ENCODE measurements at regions not wholly inside any gene's neighbourhood (a gene's known extent, or its start where the extent isn't known, plus 50 kb on each side); places are given as distances from the start of the nearest gene placed in this dataset.
A peak's percentile ranks its signal among the peaks of the same experiment; 100 is the strongest.

DNA sequence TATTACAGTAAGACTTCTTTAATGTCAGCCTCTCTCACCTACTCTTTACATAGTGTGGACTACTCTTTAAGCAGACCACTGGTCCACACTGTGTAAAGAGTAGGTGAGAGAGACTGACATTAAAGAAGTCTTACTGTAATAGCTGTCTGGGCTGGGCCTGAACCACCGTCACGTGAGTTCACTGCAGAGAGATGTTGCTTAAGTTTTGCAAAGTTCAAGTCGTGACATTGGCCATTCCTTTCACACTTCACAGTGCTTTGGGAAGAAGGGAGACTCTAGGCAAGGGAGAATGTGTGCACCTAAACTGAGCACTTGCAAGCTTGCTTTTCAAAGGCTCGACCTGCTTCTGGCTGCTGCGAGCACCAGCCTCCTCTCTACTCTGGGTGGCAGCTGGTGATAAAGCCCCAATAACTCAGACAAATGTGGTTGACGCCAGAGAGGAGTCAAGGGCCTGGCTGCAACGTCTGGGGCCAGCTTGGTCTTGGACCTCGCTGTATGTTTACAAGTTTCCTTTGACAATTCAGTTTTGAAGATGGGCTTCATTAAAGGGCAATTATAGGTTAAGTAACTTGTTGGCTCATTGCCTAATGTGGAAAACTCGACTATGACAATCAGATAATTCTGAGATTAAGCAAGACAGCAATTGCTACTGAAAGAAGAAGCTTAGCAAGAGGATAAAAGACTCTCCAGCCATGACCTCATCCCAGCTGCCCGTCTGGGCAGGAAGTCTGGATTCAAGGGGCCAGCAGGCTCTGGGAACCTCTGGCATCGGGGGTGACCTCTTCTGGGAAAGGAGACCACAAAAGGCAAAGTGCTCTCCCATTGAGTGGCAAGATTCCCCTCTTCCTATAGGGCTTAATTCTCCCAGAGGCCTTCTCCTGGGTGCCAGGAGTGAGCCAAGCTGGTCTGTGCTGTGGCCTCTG is 242.1 kb upstream of the TLE3 start:
- TF ChIP-seq, protein P1, sequence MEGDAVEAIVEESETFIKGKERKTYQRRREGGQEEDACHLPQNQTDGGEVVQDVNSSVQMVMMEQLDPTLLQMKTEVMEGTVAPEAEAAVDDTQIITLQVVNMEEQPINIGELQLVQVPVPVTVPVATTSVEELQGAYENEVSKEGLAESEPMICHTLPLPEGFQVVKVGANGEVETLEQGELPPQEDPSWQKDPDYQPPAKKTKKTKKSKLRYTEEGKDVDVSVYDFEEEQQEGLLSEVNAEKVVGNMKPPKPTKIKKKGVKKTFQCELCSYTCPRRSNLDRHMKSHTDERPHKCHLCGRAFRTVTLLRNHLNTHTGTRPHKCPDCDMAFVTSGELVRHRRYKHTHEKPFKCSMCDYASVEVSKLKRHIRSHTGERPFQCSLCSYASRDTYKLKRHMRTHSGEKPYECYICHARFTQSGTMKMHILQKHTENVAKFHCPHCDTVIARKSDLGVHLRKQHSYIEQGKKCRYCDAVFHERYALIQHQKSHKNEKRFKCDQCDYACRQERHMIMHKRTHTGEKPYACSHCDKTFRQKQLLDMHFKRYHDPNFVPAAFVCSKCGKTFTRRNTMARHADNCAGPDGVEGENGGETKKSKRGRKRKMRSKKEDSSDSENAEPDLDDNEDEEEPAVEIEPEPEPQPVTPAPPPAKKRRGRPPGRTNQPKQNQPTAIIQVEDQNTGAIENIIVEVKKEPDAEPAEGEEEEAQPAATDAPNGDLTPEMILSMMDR (IDR thresholded peaks at IDR 0.05; ENCODE audit: low read depth, low read length), result no peak
- TF ChIP-seq, protein P2, sequence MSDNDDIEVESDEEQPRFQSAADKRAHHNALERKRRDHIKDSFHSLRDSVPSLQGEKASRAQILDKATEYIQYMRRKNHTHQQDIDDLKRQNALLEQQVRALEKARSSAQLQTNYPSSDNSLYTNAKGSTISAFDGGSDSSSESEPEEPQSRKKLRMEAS (IDR thresholded peaks at IDR 0.05; ENCODE audit: low read depth, low read length), result peak; percentile 45
- TF ChIP-seq POLR2A (IDR thresholded peaks at IDR 0.05; ENCODE audit: extremely low read depth, insufficient read length), result no peak
- TF ChIP-seq MYC (IDR thresholded peaks at IDR 0.05; ENCODE audit: low read depth, low read length), result 0 out of 2 replicates have a peak, but pooled peaks have one; percentile 28
